H9 (cell line): ENCODE measurements at regions not wholly inside any gene's neighbourhood (a gene's known extent, or its start where the extent isn't known, plus 50 kb on each side); places are given as distances from the start of the nearest gene placed in this dataset.

Experiments
- DNase-seq: peaks from one replicate; pipeline ENCODE4 v3.0.0-alpha.2; 2017
- H2AFZ ChIP-seq: one replicate; pipeline ENCODE4 v1.6.1; 2013; ENCODE audit warnings: mild to moderate bottlenecking, low read length, control low read depth, moderate library complexity
- H2AK5ac ChIP-seq: 2 replicates; pipeline ENCODE4 v1.6.1; 2013; ENCODE audit warnings: low read length, control low read depth, mixed read lengths; ENCODE audit not compliant: insufficient read length
- H2BK120ac ChIP-seq: one replicate; pipeline ENCODE4 v1.6.1; 2013; ENCODE audit warnings: low read depth, mild to moderate bottlenecking, low read length, control low read depth, inconsistent platforms; ENCODE audit not compliant: poor library complexity, severe bottlenecking
- H2BK12ac ChIP-seq: 2 replicates; pipeline ENCODE4 v1.6.1; 2013; ENCODE audit warnings: low read length, control low read depth, mixed read lengths, low read depth; ENCODE audit not compliant: insufficient read length
- H2BK15ac ChIP-seq: 2 replicates; pipeline ENCODE4 v1.6.1; 2013; ENCODE audit warnings: low read depth, low read length, control low read depth
- H2BK20ac ChIP-seq: one replicate; pipeline ENCODE4 v1.6.1; 2013; ENCODE audit warnings: low read depth, mild to moderate bottlenecking, low read length, control low read depth, inconsistent platforms; ENCODE audit not compliant: poor library complexity, severe bottlenecking
- H2BK5ac ChIP-seq: 2 replicates; pipeline ENCODE4 v1.6.1; 2013; ENCODE audit warnings: low read length, control low read depth, mixed read lengths; ENCODE audit not compliant: insufficient read length
- H3K14ac ChIP-seq: 2 replicates; pipeline ENCODE4 v1.6.1; 2013; ENCODE audit warnings: low read length, control low read depth; ENCODE audit not compliant: insufficient read depth
- H3K18ac ChIP-seq: 2 replicates; pipeline ENCODE4 v1.6.1; 2013; ENCODE audit warnings: low read depth, mild to moderate bottlenecking, mixed read lengths, low read length, control low read depth; ENCODE audit not compliant: insufficient read length
- H3K23ac ChIP-seq: 2 replicates; pipeline ENCODE4 v1.6.1; 2013; ENCODE audit warnings: low read length, control low read depth, mixed read lengths, low read depth; ENCODE audit not compliant: insufficient read length
- H3K23me2 ChIP-seq: 2 replicates; pipeline ENCODE4 v1.6.1; 2013; ENCODE audit warnings: low read depth, mild to moderate bottlenecking, mixed read lengths, low read length, control low read depth; ENCODE audit not compliant: insufficient read length, poor library complexity, severe bottlenecking
- H3K27ac ChIP-seq: 2 replicates; pipeline ENCODE4 v1.5.1; 2013; ENCODE audit warnings: low read length, control low read depth, mixed read lengths, low read depth; ENCODE audit not compliant: insufficient read length
- H3K27me3 ChIP-seq: 2 replicates; pipeline ENCODE4 v1.6.1; 2013; ENCODE audit warnings: low read length, control low read depth, inconsistent platforms; ENCODE audit not compliant: insufficient read depth
- H3K4ac ChIP-seq: 2 replicates; pipeline ENCODE4 v1.6.1; 2013; ENCODE audit warnings: low read depth, mild to moderate bottlenecking, control low read depth, inconsistent platforms, low read length, moderate library complexity
- H3K4me1 ChIP-seq: 2 replicates; pipeline ENCODE4 v1.6.1; 2013; ENCODE audit warnings: low read length, control low read depth, inconsistent platforms; ENCODE audit not compliant: insufficient read depth
- H3K4me2 ChIP-seq: 2 replicates; pipeline ENCODE4 v1.6.1; 2013; ENCODE audit warnings: low read length, control low read depth, mixed read lengths; ENCODE audit not compliant: insufficient read length, insufficient read depth
- H3K56ac ChIP-seq: 2 replicates; pipeline ENCODE4 v1.6.1; 2013; ENCODE audit warnings: low read depth, mild to moderate bottlenecking, mixed read lengths, low read length, control low read depth; ENCODE audit not compliant: insufficient read length
- H3K79me1 ChIP-seq: 2 replicates; pipeline ENCODE4 v1.6.1; 2013; ENCODE audit warnings: low read depth, mild to moderate bottlenecking, moderate library complexity, low read length, control low read depth, inconsistent platforms; ENCODE audit not compliant: insufficient read depth, poor library complexity, severe bottlenecking
- H3K79me2 ChIP-seq: 2 replicates; pipeline ENCODE4 v1.6.1; 2013; ENCODE audit warnings: low read length, control low read depth, inconsistent platforms; ENCODE audit not compliant: insufficient read depth
- H3K9ac ChIP-seq: 2 replicates; pipeline ENCODE4 v1.6.1; 2013; ENCODE audit warnings: low read length, control low read depth, mixed read lengths; ENCODE audit not compliant: insufficient read length; ENCODE audit errors: extremely low read depth
- H3K9me3 ChIP-seq: one replicate; pipeline ENCODE4 v1.6.1; 2013; ENCODE audit warnings: low read depth, low read length, inconsistent platforms; ENCODE audit not compliant: control insufficient read depth
- H3T11ph ChIP-seq: one replicate; pipeline ENCODE4 v1.6.1; 2013; ENCODE audit warnings: mild to moderate bottlenecking, low read length, control low read depth, inconsistent platforms
- H4K20me1 ChIP-seq: one replicate; pipeline ENCODE4 v1.6.1; 2013; ENCODE audit not compliant: control insufficient read depth, insufficient read length, insufficient read depth
- H4K5ac ChIP-seq: 2 replicates; pipeline ENCODE4 v1.6.1; 2013; ENCODE audit warnings: low read depth, mild to moderate bottlenecking, mixed read lengths, low read length, control low read depth; ENCODE audit not compliant: insufficient read length
- H4K8ac ChIP-seq: replicated peaks from 2 replicates; pipeline ENCODE4 v1.6.1; 2013; ENCODE audit warnings: low read length, control low read depth, mixed read lengths, low read depth; ENCODE audit not compliant: insufficient read length
- H4K91ac ChIP-seq: 2 replicates; pipeline ENCODE4 v1.6.1; 2013; ENCODE audit warnings: low read depth, mild to moderate bottlenecking, moderate library complexity, mixed read lengths, low read length, control low read depth; ENCODE audit not compliant: insufficient read length
- H3K27ac Mint-ChIP-seq, 3 experiments: 2 replicates in 2 of 3; 3 replicates in 1 of 3; pipeline ENCODE4 v1.8.0; 2020 to 2021; ENCODE audit warnings: mixed read lengths in 3 of 3, mild to moderate bottlenecking in 1 of 3, moderate library complexity in 1 of 3
- H3K27me3 Mint-ChIP-seq: 2 replicates; pipeline ENCODE4 v1.8.0; 2021; ENCODE audit warnings: low read depth, mild to moderate bottlenecking, moderate library complexity, mixed read lengths
- H3K36me3 Mint-ChIP-seq, 3 experiments: 2 replicates in 2 of 3; 3 replicates in 1 of 3; pipeline ENCODE4 v1.8.0; 2020 to 2021; ENCODE audit warnings: low read depth in 3 of 3, mixed read lengths in 3 of 3; ENCODE audit not compliant: insufficient read depth in 1 of 3
- H3K4me1 Mint-ChIP-seq, 2 experiments: 2 replicates each; pipeline ENCODE4 v1.8.0; 2020; ENCODE audit warnings: mixed read lengths in 2 of 2
- H3K4me3 Mint-ChIP-seq, 2 experiments: 2 replicates in 1 of 2; 3 replicates in 1 of 2; pipeline ENCODE4 v1.8.0; 2020 to 2021; ENCODE audit warnings: mild to moderate bottlenecking in 2 of 2, mixed read lengths in 2 of 2, moderate library complexity in 1 of 2
- H3K9me3 Mint-ChIP-seq, 2 experiments: 2 replicates in 1 of 2; 3 replicates in 1 of 2; pipeline ENCODE4 v1.8.0; 2020; ENCODE audit warnings: mild to moderate bottlenecking in 2 of 2, mixed read lengths in 2 of 2, moderate library complexity in 1 of 2
- CTCF ChIP-seq: fragments of 200-600 bp; sonication (generic); conservative IDR thresholded peaks from 3 replicates; pipeline ENCODE4 v1.8.0; 2021; ENCODE audit warnings: antibody characterized with exemption, mild to moderate bottlenecking
- WGBS: extraction: QIAGEN DNeasy Blood & Tissue Kit; methylation state at CpG from one replicate; pipeline ENCODE4 v1.1.7; 2013; ENCODE audit warnings: missing lambda C conversion rate, low lambda C conversion rate, mixed read lengths; ENCODE audit not compliant: insufficient read length; ENCODE audit errors: extremely low coverage; 5-methylcytosine and 5-hydroxymethylcytosine counted together

- Mint-ChIP-seq H3K4me1 (peaks cover 15 to 19% of the 10 kb centered on the region in 2 experiments), H3K4me3 (no peak overlapping the region), H3K27me3 (no peaks in the 10 kb centered on the region), H3K36me3 (peaks cover 0 to 5% (median 0%) of the 10 kb centered on the region in 3 experiments; a peak in 2 of 7 replicates), H3K27ac (no peak overlapping the region), H3K9me3 (peaks cover 0 to 1% of the 10 kb centered on the region in 2 experiments; a peak in 2 of 5 replicates)
- H3K9ac ChIP-seq, result no peak overlapping the region
- no peak overlapping the region for H2AFZ ChIP-seq
- H4K20me1 ChIP-seq, result no peaks in the 10 kb centered on the region
- TF ChIP-seq CTCF, result no peak
- no peak overlapping the region for H3T11ph ChIP-seq
- no peaks in the 10 kb centered on the region for H3K79me2 ChIP-seq
- WGBS, result no CpG with 5 or more reads among the region's 1 CpG
- H4K5ac ChIP-seq, result no peak overlapping the region
- H3K27me3 ChIP-seq, result no peaks in the 10 kb centered on the region
- no peaks in the 10 kb centered on the region for H3K23me2 ChIP-seq
- no peak overlapping the region for H3K4ac ChIP-seq
- no peak overlapping the region for H3K23ac ChIP-seq
- no peak overlapping the region for H4K8ac ChIP-seq
- no peaks in the 10 kb centered on the region for H3K79me1 ChIP-seq
- no peak overlapping the region for H2BK5ac ChIP-seq
- no peak overlapping the region for H2BK20ac ChIP-seq
- DNase-seq, result no peak
- H2AK5ac ChIP-seq, result no peak overlapping the region
- H3K14ac ChIP-seq, result no peak overlapping the region
- H2BK12ac ChIP-seq, result no peak overlapping the region
- no peak overlapping the region for H3K56ac ChIP-seq
- no peaks in the 10 kb centered on the region for H3K9me3 ChIP-seq
- H4K91ac ChIP-seq, result no peak overlapping the region
- H2BK15ac ChIP-seq, result no peak overlapping the region
- H3K18ac ChIP-seq, result no peak overlapping the region
- H2BK120ac ChIP-seq, result no peak overlapping the region
- no peak overlapping the region for H3K4me2 ChIP-seq
- H3K27ac ChIP-seq, result no peak overlapping the region
- no peaks in the 10 kb centered on the region for H3K4me1 ChIP-seq
Measured at GRCh38 chr10:29048506-29048905, 240.4 kb upstream of the LYZL1 start.
